ENCODE measurements at regions not wholly inside any gene's neighbourhood (a gene's known extent, or its start where the extent isn't known, plus 50 kb on each side); places are given as distances from the start of the nearest gene placed in this dataset.

DNA sequence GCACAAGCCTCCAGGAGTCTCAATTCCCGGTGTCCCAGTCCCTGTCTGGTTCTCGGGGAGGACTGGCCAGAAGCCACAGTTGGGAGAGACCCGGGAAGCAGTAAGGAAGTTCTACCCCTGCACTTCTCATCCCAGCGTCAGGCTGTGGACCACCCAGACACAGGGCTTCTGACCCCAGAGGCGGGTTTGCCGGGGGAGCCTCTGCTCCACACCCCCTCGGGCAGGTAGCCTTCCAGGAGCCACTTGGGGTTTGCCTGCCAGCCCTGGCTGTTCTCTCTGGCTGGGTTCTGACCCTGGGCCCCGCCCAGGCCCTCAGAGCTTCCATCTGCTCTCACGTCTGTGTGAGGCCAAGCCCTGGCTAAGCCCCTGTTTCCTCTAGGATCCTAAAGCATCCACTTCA, 94.4 kb upstream of the GPC1 start:
- DNase-seq = no peak

DNA sequence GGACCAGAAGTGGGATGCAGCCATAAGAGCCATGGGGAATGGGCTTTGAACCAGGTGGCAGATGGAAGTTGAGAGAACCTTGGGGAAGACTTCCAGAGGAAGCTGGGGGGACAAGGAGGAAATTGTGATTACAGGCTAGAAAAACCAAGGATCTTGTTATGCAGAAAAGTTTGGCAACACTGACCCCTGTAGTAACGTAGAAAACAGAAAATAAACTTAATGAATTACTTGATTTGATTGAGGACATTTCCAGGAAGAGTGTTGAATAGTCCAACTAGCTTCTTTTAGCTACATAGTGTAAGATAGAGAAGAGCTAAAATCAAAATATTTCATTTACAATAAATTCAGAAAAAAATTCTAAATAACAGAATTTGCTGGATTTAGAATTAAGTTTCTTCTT, 91.9 kb upstream of the GPC1 start:
- no peak for DNase-seq

DNA sequence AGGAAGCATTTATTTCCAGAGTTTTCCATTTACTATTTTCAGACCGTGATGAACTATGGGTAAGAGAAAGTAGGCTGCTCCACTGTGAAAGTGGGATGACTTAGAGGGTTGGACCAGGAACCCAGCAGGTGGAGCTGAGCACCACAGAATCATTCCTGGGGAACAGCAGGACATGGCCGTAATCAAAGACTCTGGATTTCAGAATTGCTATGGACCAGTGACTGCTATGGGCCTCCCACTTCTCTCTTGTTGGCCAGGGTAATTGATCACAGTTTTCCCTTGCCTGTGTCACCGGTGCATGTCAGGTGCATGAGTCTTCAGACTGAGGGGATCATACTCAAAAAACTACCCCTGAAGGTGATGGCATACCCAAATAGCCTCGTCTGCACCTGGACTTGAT, 90.6 kb upstream of the GPC1 start:
- no peak for DNase-seq

DNA sequence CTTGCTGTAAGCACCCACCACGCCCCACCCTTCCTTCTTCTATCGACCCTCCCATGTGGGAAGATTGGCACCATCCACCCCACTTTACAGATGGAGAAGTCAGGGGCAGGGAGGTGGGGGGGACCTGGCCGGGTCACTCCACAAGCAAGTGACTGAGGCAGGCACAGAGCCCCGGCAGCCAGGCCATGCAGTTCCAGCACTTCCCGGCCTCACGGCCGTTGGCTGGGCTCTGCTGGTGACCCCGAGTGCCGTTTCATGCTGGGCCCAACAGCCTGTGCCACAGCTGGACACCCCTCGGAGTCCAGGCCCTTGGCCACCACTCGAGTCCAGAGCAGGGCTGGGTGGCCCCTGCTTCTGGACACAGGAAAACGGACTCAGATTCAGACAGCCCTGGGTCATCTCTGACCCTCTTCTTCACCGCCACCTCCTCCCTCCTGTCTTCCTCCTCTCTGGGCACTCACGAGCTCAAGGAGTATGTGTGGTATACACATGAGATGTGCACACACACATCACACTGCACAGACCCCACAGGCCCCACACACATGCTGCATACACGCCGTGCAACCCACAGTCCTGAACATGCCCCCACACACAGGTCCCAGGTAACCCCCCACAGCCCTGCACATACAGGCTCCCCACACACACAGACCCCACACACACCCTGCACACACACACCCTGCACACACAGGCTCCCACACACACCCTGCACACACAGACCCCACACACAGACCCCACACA, 89.3 kb upstream of the GPC1 start:
- no peak for DNase-seq

DNA sequence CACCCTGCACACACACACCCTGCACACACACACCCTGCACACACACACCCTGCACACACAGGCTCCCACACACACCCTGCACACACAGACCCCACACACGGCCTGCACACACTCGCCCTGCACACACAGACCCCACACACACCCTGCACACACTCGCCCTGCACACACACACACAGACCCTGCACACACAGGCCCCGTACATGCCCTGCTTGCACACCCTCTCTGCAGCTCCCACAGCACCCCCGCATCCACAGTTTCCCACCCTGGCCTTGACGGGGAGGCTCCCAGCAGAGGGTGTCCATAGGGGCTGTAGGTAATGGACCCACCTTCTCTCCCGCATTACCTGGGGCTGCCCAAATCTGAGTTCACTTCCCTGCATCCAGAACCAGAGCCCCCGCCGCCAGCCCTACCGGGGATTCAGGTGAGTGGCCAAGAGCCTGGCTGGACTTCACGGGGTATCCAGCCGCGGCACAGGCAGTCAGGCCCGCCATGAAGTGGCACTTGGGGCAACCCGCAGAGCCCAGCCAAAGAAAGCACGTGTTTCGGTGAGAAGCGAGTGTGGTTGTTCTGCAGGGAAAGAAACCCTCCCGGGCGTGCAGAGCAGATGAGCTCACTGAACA, 88.6 kb upstream of the GPC1 start:
- DNase-seq = no peak

DNA sequence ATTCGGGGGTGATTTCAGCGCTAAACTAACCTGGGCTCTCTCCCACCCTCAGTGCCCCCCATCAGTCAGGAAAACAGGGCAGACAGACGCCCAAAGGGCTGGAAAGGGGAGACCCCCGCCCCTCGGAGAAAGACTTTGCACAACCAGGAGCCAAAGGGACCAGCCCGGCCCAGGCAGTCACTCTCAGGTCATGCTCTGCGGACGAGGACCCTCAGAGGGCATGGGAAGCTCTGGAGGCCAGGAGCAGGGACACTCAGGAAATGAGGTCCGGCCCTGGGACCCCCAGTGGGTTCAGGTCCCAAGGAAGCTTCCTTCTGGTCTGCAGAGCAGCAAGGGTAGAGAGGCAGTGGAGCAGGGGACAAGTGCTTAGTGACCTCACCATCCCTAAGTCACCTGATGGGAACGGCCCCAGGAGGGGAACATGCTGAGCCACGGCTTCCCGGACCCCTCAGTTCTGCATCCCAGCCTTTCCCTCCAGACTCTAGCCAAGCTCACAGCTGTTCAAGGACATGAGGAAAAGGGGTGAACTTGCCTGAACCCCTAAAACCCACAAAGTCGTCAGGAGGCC, 88.0 kb upstream of the GPC1 start:
- DNase-seq = no peak

DNA sequence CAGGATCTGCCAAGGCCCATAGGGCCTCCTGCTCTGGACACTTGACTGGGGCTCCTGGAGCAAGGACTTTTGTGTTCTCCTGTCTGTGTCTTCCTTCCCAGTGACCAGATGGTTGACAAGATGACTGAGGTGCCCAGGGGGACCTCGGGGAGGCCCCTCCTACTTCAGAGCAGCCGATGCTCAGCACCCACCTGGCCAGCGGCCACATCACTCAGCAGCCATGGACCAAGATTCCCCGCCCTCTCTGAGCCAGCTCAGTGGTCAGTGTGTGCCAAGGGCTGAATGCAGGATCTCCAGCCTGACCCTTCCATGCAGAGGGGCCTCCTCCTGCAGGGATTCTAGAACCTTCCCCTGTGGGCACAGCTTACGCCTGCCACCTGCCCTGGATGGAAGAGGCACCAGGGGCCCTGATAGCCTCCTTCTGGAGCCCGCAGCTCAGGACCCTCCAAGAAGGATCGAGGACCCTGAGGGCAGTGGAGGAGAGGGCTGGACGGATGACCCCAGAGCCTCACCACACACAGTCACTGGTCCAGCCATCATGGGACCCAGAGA, 87.4 kb upstream of the GPC1 start:
- no peak for DNase-seq

DNA sequence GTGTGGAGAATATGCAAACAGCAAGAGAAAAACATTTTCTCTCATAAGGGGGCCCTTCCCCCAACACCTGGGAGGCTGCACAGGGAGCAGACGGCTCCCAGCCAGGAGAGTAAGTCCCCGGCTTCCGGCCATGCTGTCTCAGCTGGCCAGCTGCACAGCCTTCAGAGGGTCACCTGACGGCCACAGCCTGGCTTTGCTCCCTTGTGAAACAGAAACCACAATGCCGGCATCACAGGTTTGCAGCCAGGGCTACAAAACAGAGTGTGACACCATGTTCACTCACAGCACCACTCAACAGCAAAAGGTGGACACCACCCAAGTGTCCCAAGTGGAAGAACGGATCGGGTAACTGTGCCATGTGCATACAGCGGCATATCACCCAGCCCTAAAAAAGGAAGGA, 86.9 kb upstream of the GPC1 start:
- no peak for DNase-seq

DNA sequence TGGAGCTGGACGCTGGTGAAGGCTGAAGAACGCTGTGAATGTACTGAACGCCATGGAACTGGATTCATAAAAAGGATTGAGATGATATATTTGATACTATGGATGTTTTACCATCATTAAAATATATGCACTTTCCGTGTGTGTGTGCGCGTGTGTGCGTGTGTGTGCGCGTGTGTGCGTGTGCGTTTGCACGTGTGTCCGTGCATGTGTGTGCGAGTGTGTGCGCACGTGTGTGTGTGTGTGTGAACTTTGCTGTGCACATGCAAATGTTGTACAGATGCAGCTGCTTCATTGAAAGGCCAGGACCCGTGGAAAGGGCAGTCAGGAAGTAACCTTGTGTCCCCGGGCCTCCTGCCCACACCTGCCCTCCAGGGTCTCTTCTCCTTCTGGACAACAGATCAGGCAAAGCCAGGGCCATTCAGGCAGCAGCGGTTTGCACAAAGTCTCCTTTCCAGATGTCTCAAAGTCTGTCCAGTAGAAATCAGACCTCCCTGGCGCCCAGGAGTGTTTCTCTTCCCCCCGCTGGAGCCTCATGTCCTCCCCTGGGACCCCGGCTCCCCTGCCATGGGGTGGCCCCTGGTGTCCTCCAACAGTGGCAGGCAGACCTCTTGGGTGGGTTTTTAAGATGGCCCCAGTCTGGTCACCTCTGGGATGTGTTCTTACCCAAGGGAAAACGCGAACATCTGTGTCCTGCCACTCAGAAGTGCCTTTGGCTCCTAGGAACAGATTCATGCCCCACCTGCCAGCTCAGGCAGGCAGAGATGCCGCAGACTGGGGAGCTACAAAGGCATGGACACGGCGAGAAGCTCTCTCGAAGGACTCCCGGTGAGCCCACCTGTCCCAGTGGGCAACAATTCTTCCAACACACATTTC, 86.1 kb upstream of the GPC1 start:
- DNase-seq = no peak

DNA sequence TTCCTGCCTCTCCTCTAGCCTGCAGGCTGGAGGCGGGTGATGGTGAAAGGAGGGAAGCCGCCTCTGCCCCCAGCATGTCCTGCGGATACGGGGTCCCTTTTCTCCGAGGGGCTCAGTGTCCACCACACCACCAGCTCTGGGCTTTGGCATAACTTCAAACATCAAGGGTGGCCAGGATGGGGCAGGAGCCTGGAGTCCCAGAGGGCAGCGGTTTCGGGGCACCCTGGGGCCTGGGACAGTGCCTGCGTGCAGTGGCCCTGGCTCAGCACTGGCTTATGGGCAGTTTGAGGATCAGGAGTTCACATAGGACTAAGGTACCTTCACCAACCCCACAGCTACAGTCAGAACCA, 85.5 kb upstream of the GPC1 start:
- DNase-seq = no peak

DNA sequence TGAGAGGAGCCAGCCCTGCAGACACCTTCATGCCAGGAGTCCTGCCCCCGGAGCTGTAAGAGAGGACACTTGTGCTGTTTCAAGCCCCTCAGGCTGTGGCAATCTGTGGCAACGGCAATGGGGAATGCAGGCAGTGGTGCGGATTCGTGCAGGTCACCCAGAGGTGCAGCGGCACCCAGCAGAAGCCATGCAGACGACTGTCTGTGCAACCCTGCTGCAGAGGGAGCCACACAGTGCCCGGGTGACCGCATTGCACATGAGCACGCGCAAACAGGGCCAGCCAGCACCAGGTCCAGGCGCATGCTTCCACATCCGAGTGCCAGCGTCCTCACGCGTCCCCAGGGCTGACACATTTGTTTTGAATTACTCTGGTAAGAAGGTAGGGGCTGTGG, 84.8 kb upstream of the GPC1 start:
- DNase-seq = no peak

DNA sequence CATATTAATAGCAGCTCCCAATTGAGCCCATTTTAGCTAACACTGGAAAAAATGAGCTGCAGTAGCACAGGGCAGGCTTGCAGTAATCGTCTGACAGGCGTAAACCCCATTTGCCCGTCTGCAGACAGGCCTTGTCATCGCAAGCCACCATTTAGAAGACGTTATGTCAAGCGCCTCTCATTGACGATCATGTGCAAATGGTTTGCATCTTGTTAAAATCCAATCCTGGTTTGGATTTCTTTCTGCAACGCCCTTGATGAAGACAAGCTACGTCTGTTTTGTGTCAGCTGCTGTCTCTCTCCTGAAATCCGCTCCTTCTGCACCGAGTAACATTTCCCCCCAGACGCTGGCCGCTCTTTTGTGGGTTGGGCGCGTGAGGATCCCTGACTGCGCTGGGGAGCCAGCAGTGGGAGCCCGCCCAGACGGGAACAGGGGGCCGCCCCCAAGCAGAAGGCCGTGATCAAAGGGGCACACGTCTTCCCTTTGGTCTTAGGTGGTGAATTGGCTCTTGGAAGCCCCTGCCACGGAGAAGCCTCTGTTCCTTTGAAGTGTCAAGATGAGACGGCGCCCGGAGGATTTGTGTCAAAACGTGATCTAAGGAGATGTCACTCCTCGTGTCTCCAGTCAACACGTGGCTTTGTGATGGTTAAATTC, 84.2 kb upstream of the GPC1 start:
- DNase-seq = peak in 1 of 2 donors; percentile 26

DNA sequence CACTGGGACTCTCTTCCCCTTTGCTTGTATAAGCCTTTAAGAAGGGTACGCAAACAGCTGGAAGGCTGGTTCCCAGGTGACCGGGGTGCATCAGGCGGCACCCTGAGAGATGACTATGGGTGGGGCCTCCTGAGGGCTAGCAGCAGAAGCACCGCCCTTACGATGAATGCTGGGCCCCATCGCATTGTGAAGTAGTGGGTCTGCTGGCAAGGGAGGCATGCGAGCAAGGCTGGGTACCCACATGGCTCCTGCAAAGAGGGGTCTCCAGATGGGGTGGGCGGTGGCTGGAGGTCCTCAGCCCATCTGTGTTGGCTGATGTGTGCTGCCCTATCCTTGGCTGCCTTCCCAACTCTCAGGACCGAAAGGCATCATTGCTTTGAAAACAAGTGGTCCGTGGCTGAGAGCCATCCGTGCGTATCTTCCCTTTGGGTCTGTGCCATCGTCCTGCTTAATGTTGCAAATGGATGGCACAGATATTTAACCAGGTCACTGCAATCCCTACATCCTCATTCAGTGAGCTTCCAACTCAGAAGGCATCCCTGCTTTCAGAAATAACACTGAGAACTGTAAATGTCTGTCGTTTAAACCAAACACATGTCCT, 83.5 kb upstream of the GPC1 start:
- no peak for DNase-seq

DNA sequence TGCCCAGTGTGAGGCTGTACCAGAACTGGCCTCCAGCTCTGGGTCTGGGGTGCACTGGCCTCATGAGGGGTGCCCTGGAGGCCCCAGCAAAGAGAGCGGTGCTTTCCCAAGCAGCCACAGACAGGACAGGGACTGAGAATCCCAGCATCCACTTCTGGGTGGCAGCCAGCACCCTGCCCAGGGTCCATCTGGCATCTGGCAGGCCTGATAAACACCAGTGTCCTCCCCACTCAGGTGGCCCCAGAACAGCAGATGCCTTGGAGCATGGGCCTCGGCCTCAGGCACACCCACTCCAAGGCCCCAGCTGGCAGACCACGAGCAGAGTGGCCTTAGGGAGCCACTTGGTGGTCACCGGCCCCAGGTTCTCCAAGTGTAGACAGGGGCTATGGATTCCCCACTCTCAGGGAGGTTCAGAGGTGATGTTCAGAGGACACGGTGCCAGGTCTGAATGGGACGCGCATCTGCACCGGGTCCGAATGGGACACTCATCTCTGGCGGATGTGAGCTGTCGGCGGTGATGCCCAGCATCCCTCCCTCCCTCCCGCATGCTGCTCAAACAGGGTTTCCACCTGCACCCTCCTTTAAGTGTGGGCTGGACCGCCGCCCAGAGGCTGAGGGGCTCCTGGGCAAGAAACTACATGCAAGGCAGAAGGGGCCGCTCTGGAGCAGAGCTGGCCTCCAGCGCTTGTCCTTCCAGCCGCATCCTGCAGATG, 82.2 kb upstream of the GPC1 start:
- no peak for DNase-seq

DNA sequence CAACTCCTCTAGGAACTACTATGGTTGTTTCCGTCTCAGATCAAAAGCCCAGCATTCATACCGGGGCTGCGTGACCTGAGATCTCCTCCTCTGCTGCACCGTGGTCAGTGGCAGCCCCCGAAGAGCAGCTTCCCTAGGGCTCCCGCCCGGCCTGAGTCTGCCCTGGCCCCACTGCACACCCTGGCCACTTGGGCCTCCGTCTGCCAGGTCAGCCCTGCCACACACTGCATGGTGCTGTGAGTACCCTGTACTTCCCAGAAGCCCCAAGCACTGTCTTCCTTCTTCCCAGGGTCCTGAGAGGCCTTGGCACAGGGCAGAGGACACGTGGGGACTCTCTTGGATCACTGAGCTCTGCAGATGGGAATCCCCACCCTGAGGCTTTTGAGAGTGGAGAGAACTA, 81.5 kb upstream of the GPC1 start:
- DNase-seq = no peak

DNA sequence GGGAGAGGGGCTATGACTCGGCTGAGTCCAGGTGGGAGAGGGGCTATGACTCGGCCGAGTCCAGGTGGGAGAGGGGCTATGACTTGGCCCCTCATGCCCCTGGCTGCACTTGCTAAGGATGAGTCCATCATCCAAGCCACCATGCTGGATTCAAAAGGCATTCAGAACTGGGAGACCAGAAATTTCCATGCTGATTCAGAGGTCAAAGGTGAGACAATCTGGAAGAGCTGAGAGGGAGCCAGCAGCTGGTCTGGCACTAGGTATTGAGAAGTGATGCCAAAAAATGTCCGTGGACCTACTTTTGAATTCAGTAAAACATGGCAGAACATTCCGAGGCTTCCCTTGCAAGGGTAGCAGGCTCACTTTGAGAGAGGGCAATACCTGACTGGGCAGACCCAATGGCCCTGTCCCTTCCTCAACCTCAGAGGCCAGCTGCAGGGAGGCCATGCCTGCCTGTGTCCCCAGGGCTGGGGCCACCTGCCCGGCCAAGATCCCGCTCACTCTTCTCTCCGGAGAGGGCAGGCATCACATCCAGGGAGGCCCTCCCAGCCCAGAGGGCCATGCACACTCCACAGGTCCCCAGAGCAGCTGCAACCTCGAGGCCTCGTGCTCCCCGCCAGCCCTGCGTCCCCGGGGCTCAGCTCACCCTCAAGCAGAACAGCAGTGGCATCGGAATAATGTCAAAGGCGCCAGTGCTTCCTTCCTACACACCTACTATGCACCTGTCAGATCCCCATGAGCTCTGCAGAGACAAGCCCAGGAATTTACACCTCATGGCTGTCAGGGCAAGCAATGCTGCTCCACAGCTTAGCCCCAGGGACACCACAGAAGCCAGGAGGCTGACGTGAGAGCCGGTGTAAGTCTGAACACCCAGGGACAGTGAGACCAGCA, 80.2 kb upstream of the GPC1 start:
- DNase-seq = no peak

DNA sequence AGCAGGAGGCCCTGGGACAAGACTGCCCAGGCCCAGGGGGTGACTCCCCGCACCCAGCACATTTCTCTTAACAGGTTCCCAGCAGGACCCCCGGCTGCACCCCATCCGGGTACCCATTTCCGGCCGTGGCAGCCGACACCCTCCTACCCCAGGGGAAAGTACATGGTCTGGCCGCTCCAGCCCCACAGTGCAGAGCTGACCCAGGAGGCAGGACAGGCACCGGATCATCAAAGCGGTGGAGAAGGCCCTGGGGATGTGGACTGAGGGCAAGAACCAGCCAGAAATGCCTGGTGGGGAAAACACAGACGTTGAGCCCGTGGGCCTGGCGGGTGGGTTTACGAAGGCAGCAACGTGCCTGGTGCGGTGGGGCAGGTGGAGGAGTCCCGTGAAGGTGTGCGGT, 79.5 kb upstream of the GPC1 start:
- DNase-seq = no peak

DNA sequence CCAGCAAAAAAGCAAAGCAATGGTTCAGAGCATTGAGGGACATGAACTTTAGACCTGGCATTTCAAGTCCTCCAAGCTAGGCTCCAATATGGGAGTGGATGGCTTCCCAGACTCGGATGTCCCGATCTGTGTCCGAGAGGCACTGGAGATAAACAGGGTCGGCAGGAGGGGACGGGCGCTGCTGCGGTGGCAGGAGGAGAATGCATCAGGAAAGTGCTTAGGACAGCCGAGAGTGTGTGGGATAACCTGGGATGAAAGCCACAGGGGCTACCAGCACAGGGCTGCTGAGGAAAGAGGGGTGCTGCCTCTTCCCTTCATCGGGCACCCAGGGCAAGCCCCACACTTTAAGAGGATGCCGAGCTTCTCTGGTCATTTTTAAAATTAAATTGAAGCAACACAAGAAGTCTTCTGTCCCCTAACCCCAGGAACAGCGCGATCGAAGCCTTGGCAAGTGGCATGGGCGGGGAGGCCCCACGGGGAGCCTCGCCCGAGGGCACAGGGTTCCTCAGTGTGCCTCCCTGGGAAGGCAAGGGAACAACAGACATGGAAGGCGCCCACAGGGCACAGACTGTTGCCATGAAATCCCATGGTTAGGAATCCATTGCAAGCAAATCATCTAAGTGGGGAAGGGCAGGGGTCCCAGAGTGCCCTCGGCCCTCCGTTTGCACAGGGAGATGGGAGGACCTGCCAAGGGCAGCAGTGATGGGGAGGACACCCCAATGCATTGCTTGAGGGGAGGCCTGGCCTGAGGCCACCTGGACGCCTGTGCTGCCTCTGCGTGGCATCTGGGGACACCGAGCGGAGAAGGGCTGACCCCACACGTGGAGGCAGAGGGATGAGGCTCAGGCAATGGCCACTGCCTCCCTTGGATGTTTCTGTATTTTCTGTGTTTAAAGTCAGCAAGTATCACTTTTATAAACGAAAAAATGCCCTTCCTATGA, 78.5 kb upstream of the GPC1 start:
- no peak for DNase-seq

DNA sequence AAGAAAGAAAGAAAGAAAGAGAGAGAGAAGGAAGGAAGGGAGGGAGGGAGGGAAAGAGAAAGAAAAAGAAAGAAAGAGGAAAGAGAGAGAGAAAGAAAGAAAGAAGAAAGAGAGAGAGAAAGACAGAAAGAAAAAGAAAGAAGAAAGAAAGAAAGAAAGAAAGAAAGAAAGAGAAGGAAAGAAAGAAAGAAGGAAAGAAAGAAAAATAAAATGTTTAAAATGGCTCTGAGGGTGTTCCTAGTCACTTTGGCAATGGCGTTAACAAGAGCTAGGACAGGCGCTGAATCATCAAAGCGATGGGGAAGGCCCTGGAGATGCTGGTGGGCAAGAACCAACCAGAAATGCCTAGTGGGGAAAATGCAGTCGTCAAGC, 77.8 kb upstream of the GPC1 start:
- DNase-seq = no peak

Data from right lung (tissue), 2 donors.